HG03469 (cell line): ENCODE measurements at regions not wholly inside any gene's neighbourhood (a gene's known extent, or its start where the extent isn't known, plus 50 kb on each side); places are given as distances from the start of the nearest gene placed in this dataset.
"Not testable (repeated sequence)": the region's sequence is repeated elsewhere in the genome, so short reads cannot be mapped to it uniquely, and the experiment has no call there.

Experiments used
- ATAC-seq: cut with Tn5 transposase; IDR thresholded peaks from one replicate; pipeline ENCODE4 v1.9.1; 2021; ENCODE audit warnings: mild to moderate bottlenecking, moderate library complexity, moderate number of reproducible peaks; ENCODE audit not compliant: unreplicated experiment

DNA sequence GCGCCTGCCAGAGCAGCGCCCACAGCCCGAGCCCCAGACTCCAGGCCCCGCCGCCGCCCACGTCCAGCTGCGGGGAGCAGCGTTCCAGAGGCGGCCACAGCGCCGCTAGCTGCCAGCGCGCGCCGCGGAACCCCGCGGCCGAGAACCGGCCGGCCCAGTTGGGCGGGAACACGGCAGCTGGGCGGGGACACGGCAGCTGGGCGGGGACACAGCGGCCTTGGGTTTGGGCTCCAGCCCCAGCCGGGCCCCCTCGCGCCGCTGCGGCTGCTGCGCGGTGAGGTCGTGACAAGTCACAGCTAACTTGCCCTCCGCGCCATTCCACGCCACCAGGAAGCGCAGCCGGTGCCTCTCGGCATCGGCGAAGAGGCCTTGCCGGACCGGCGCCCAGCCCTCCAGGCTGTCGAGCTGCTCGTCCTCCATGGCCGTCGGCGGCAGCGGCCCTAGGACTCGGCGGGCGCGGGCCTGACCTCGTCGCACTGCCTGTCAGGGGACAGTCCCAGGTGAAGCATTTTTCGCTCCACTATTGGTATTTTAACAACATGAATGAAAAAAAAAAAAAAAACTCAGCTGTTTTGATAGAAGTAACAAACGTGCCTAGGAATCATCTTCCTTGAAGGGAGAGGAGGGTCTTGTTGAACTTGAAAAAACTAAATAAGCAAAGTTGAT, 56.6 kb upstream of the GOLGA8N start:
- peak; percentile 78 for ATAC-seq

DNA sequence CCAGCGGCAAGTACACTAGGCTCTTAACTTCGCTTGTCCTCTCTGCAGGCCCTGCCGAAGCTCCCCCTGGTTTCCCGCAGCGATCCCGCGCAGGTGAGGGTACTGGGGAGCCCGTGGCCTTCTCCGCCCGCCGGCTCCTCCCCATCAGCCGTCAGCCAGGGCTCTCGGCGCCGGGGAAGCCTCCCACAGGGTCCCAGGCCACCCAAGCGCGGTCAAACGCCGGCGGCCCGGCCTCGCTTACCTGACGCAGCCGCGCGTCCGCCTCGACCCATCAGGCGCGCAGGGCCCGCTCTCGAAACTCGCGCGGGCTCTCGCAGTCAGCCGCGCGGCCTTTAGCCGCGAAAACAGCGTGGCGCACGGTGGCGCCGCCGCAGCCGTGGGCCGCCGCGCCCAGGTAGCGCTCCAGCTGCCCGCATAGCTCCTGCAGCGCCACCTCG, 57.2 kb upstream of the GOLGA8N start:
- ATAC-seq, result peak; percentile 7

DNA sequence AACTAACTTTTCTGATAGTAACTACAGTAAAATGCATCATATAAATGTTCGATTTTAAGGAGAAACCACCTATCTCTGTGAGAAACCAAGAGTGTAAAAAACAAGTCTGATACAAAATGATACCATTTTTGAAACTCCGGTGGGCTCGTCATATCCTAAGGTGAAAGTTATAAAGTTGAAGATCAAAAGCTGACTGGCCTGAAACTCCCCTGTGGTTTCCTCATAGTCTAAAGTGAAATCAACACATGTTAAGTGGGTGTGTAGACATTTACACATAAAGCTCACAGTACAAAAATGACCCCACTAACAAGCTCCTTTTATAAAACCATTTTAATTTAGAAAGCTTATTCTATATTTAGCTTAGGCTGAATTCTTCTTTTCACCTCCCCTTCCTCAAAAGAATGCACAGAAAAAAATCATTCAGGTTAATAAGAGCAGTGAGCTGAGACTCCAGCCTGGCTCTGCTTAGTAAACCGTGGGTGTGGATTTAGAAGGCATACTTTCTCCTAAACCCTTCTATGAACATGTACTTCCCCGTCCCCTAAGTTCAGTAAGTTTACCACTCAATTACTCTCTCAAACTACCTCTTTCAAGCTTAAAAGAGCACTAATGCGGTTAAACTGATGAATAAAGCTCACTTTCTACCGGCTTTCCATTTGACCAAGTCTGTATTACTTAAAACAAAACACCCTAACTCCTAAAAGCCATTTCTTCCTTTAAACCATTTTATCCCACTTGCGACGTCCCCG, 57.9 kb upstream of the GOLGA8N start:
- ATAC-seq, result not testable (repeated sequence)

DNA sequence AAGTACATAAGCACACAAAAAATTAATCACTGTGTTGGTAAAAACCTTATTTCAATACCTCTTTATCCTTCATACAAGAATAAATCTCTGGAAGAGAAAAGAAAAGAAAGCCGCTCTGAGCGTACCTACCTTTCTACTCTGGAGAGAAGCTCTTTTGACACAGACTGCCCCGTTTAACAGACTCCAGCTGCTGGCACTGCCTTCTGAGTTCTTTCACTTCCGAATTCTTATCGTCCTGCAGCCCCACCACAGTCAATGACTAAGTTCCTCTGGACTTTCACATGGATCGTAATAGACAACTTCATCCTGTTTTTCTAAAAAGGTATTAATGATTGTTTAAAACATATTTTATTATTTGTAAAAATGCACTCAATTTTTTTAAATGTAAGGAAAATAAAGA, 67.5 kb upstream of the GOLGA8O start:
- not testable (repeated sequence) for ATAC-seq

DNA sequence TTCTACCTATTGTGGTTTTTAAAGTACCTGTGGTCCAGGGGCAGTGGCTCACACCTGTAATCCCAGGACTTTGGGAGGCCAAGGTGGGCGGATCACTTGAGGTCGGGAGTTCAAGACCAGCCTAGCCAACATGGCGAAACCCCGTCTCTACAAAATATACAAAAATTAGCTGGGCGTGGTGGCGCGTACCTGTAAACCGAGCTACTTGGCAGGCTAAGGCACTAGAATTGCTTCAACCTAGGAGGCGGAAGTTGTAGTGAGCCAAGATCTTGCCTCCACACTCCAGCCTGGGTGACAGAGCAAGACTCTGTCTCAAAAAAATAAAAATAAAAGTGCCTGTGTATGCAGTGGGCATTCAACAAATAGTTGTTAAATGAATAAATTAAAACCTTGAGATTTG, 67.0 kb upstream of the GOLGA8O start:
- not testable (repeated sequence) for ATAC-seq

DNA sequence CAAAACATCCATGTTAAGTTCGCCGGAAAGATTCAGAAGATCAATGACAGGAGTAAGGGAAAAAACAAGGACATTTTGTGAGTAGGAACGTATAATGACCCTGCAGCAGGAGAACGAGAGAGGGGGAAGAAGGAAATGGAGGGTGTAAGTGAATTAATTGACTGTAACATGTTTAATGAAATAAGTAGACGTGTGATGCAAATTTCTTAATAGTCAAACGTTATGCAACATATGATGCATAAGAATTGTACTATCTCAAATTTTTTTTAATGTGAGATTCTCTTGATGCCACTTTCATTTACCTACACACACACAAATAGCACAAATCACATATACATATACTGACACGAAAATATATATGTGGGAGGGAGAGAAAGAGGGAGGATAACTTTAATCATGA, 63.5 kb upstream of the GOLGA8O start:
- ATAC-seq, result not testable (repeated sequence)

DNA sequence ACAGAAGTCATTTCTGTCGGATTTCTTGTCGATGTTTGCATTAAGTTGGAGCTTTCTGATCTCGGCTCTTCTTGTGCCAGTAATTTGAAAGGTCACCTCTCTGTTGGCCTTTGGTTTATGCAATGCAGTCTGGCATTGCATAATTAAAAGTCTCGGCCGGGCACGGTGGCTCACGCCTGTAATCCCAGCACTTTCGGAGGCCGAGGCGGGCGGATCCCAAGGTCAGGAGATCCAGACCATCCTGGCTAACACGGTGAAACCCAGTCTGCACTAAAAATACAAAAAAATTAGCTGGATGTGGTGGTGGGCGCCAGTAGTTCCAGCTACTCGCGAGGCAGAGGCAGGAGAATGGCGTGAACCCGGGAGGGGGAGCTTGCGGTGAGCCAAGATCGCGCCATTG, 62.6 kb upstream of the GOLGA8O start:
- not testable (repeated sequence) for ATAC-seq

DNA sequence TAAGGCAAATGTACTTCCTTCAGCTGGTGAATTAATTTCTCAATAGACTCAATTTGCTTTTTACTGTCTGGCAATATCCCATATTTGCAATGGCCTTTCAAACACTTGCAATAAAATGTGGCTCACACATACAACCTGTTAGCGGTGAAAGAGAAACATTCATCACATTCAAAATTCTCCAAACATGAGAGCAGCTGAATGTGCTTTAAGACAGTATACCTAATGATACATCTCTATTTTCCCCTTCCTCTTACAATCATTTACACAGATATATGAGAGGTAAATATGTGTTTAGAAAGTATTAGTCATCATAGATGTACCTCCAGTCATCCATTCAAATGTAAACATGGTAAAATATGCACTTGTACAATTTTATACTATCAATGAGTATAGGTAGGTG, 61.5 kb upstream of the GOLGA8O start:
- ATAC-seq, result not testable (repeated sequence)

DNA sequence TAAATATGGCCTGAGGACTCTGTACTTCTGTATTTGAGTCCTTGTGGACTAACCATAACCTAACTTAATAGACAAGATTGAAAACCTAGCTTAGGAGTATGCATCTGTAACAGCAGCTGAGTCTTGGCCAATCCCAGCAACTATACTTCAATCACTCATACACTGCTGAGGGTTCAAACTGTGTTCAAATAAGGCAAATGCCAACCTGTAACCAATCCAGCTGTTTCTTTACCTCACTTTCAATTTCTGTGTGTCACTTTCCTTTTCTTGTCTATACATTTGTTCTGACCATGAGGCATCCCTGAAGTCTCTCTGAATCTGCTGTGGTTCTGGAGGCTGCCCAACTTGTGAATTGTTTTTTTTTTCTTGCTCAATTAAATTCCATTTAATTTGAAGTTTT, 57.9 kb upstream of the GOLGA8O start:
- not testable (repeated sequence) for ATAC-seq

DNA sequence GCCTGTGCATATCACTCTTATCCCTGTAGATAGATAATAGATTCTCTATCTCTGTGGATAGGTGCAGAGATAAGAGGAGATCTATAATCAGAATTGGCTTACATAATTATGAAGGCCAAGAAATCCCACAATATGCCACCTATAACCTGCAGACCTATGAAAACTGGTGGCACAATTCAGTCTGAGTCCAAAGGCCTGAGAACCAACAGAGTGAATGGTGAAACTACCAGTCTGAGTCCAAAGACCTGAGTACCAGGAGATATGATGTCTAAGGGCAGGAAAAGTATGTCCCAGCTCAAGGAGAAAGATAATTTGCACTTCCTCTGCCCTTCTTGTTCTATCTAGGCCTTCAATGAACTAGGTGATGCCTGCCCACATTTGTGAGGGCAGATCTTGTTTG, 54.6 kb upstream of the GOLGA8O start:
- ATAC-seq, result not testable (repeated sequence)

DNA sequence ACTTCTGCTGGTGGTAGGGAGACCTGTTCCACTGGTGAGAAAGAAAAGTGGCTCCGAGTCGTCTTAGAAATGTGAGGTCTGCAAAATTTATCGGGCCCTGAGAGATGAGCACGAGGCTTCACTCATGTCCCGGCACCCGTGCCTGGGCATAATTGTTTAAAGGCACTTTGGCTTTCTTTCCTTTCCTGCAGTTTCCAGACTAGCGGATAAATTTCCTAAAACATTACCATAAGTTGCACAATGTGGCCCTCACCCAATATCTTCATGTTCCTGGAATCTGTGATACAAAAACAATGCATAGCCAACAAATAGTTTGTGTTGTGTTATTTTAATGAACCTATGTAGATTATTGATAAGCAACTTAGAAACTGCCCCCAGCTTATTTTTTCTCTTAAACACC, 52.6 kb upstream of the GOLGA8O start:
- not testable (repeated sequence) for ATAC-seq

DNA sequence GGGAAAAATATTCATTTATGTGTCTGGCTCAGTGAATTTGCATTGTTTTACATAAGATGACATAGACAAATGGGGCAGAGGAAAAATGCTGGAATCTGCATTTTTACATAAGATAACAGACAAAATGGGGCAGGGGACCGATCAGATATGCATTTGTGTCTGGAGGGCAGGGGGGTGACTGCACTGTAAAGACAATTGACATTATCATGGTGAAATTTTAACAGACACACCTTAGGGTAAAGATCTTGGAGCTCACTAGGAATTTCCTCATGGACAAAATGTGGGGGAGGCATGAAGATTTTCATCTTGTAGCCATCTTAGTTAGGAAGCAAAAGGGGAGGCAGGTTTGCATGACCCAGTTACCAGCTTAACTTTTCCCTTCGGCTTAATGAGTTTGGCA, 51.4 kb upstream of the GOLGA8O start:
- not testable (repeated sequence) for ATAC-seq

DNA sequence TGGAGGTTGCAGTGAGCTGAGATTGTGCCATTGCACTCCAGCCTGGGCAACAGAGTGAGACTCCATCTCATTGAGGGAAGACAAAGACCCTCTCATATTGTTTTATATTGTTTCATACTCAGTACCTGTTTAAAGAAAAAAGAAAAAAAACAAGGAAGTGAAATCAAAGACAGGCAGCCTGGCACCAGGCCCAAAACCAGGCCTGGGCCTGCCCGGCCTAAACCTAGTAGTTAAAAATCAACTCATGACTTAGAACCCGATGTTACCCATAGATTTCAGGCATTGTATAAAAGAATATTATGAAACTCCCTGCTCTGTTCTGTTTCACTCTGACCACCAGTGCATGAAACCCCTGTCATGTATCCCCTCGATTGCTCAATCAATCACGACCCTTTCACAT, 50.2 kb upstream of the GOLGA8O start:
- not testable (repeated sequence) for ATAC-seq
